HEK293T (cell line): ENCODE measurements at regions not wholly inside any gene's neighbourhood (a gene's known extent, or its start where the extent isn't known, plus 50 kb on each side); places are given as distances from the start of the nearest gene placed in this dataset.

Experiments
- ARNT ChIP-seq: fragments of 450-650 bp; IDR thresholded peaks from 2 replicates; pipeline ENCODE4 v1.6.1; 2017; ENCODE audit warnings: mild to moderate bottlenecking
- BHLHE40 ChIP-seq: fragments of 450-650 bp; IDR thresholded peaks from 2 replicates; pipeline ENCODE4 v1.6.1; 2016; ENCODE audit warnings: mild to moderate bottlenecking, moderate library complexity, borderline replicate concordance
- ELF4 ChIP-seq: fragments of 450-650 bp; IDR thresholded peaks from 2 replicates; pipeline ENCODE4 v1.6.1; 2017; ENCODE audit warnings: antibody characterized with exemption
- FOXA1 ChIP-seq: fragments of 450-650 bp; IDR thresholded peaks from 2 replicates; pipeline ENCODE4 v1.6.1; 2016; ENCODE audit warnings: mild to moderate bottlenecking
- FOXK2 ChIP-seq: fragments of 450-650 bp; IDR thresholded peaks from 2 replicates; pipeline ENCODE4 v1.6.1; 2016; ENCODE audit warnings: mild to moderate bottlenecking
- FOXM1 ChIP-seq: fragments of 450-650 bp; IDR thresholded peaks from 2 replicates; pipeline ENCODE4 v1.6.1; 2017; ENCODE audit warnings: mild to moderate bottlenecking, borderline replicate concordance
- HDGF ChIP-seq: fragments of 450-650 bp; IDR thresholded peaks from 2 replicates; pipeline ENCODE4 v1.6.1; 2017; ENCODE audit warnings: antibody characterized with exemption, borderline replicate concordance
- L3MBTL2 ChIP-seq: fragments of 450-650 bp; conservative IDR thresholded peaks from 2 replicates; pipeline ENCODE4 v1.6.1; 2016; ENCODE audit warnings: mild to moderate bottlenecking
- NFRKB ChIP-seq: fragments of 450-650 bp; IDR thresholded peaks from 2 replicates; pipeline ENCODE4 v1.6.1; 2016; ENCODE audit warnings: mild to moderate bottlenecking, moderate library complexity
- PKNOX1 ChIP-seq: fragments of 450-650 bp; IDR thresholded peaks from 2 replicates; pipeline ENCODE4 v1.6.1; 2016
- SP1 ChIP-seq: fragments of 450-650 bp; IDR thresholded peaks from 2 replicates; pipeline ENCODE4 v1.6.1; 2017
- SUZ12 ChIP-seq: fragments of 450-650 bp; IDR thresholded peaks from 2 replicates; pipeline ENCODE4 v1.6.1; 2016; ENCODE audit warnings: mild to moderate bottlenecking
- TARDBP ChIP-seq: fragments of 450-650 bp; IDR thresholded peaks from 2 replicates; pipeline ENCODE4 v1.6.1; 2016
- ZNF384 ChIP-seq: fragments of 450-650 bp; IDR thresholded peaks from 2 replicates; pipeline ENCODE4 v1.6.1; 2016

- TF ChIP-seq NFRKB: no peak
- no peak for TF ChIP-seq TARDBP
- no peak for TF ChIP-seq SUZ12
- no peak for TF ChIP-seq FOXK2
- no peak for TF ChIP-seq HDGF
- no peak for TF ChIP-seq ELF4
- TF ChIP-seq SP1: no peak
- TF ChIP-seq PKNOX1: no peak
- TF ChIP-seq ZNF384: no peak
- no peak for TF ChIP-seq BHLHE40
- TF ChIP-seq FOXM1: no peak
- no peak for TF ChIP-seq FOXA1
- no peak for TF ChIP-seq L3MBTL2
- TF ChIP-seq ARNT: no peak
These were observed 717.6 kb upstream of the TENM3 start for GRCh38 chr4:181525634-181526033.
